ENCODE measurements at regions not wholly inside any gene's neighbourhood (a gene's known extent, or its start where the extent isn't known, plus 50 kb on each side); places are given as distances from the start of the nearest gene placed in this dataset.

- TF ChIP-seq CTCF (IDR thresholded peaks at IDR 0.05 in 4 of 5, conservative IDR thresholded peaks at IDR 0.05 in 1 of 5) (no peak), POLR2A (IDR thresholded peaks at IDR 0.05) (no peak)
These were observed 228.9 kb upstream of the ZNF217 start for GRCh38 chr20:53822534-53822933.

Measured in gastrocnemius medialis (tissue), 4 donors.